Adipocyte (in vitro differentiated cells): ENCODE measurements at regions not wholly inside any gene's neighbourhood (a gene's known extent, or its start where the extent isn't known, plus 50 kb on each side); places are given as distances from the start of the nearest gene placed in this dataset.

ENCODE experiments used
- DNase-seq: peaks from one replicate; pipeline ENCODE4 v3.0.0-alpha.2; 2015; ENCODE audit warnings: low read depth
- H3K27me3 ChIP-seq: replicated peaks from 2 replicates; pipeline ENCODE4 v1.7.0; 2013; ENCODE audit warnings: mild to moderate bottlenecking, low read length, moderate library complexity; ENCODE audit not compliant: control insufficient read depth, insufficient read depth
- H3K36me3 ChIP-seq: 2 replicates; pipeline ENCODE4 v1.7.0; 2013; ENCODE audit warnings: low read length, mild to moderate bottlenecking, moderate library complexity; ENCODE audit not compliant: control insufficient read depth, insufficient read depth, severe bottlenecking
- H3K4me1 ChIP-seq: 2 replicates; pipeline ENCODE4 v1.7.0; 2013; ENCODE audit warnings: mild to moderate bottlenecking, low read length, moderate library complexity; ENCODE audit not compliant: control insufficient read depth, insufficient read depth
- H3K4me3 ChIP-seq: 2 replicates; pipeline ENCODE4 v1.7.0; 2013; ENCODE audit warnings: mild to moderate bottlenecking, low read length, moderate library complexity
- H3K9ac ChIP-seq: 2 replicates; pipeline ENCODE4 v1.7.0; 2013; ENCODE audit warnings: mild to moderate bottlenecking, low read length, moderate library complexity
- H3K9me3 ChIP-seq: 2 replicates; pipeline ENCODE4 v1.7.0; 2013; ENCODE audit warnings: mild to moderate bottlenecking, low read length, moderate library complexity; ENCODE audit not compliant: control insufficient read depth

DNA sequence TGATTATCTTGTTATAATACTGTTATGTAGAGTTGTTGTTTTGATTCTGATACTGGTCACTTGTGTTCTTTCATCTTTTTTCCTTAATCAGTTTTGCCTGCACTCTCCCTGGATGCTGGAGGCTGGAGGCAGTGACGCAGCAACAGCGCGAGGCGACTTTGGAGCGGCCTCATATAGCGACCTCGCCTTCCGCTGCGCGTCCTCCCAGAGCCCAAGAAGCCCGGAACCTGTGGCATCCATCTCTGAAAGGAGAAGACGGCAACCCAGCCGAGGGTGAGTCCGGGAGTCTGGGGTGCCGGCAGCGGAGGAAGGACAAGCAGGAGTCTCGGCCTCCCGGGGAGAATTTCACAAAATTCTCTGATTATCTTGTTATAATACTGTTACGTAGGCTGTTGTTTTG lies 161.2 kb downstream of the ZNF33B start:
- H3K4me3 ChIP-seq: no peak overlapping the region
- no peaks in the 10 kb centered on the region for H3K36me3 ChIP-seq
- H3K9me3 ChIP-seq: no peaks in the 10 kb centered on the region
- no peaks in the 10 kb centered on the region for H3K27me3 ChIP-seq
- H3K9ac ChIP-seq: no peak overlapping the region
- DNase-seq: no peak
- H3K4me1 ChIP-seq: no peaks in the 10 kb centered on the region

DNA sequence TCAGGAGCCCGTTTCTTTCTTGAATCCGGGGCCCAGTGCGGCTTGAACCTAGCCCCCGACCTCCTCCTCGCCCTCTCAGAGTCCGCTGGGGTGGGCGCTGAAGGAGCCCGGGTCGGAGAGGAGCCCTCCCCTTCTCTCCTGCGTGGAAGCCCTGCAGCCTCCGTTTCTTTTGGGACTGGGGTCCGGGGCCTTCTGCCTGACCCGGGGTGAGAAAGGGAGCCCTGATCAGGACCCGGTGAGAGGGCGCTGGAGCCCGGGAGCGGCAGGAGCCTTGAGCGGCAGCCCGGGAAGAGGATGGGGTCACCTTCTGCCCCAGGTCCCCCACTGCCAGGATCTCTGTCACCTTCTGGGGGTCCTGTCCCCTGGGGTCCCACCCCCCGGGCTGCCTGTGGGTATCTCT lies 162.3 kb downstream of the ZNF33B start:
- peak; percentile 14 for DNase-seq
- Histone ChIP-seq H3K9ac (peak overlapping the region; percentile 66), H3K4me1 (no peaks in the 10 kb centered on the region), H3K9me3 (no peaks in the 10 kb centered on the region), H3K27me3 (no peaks in the 10 kb centered on the region), H3K4me3 (peak overlapping the region; percentile 70), H3K36me3 (no peaks in the 10 kb centered on the region)

DNA sequence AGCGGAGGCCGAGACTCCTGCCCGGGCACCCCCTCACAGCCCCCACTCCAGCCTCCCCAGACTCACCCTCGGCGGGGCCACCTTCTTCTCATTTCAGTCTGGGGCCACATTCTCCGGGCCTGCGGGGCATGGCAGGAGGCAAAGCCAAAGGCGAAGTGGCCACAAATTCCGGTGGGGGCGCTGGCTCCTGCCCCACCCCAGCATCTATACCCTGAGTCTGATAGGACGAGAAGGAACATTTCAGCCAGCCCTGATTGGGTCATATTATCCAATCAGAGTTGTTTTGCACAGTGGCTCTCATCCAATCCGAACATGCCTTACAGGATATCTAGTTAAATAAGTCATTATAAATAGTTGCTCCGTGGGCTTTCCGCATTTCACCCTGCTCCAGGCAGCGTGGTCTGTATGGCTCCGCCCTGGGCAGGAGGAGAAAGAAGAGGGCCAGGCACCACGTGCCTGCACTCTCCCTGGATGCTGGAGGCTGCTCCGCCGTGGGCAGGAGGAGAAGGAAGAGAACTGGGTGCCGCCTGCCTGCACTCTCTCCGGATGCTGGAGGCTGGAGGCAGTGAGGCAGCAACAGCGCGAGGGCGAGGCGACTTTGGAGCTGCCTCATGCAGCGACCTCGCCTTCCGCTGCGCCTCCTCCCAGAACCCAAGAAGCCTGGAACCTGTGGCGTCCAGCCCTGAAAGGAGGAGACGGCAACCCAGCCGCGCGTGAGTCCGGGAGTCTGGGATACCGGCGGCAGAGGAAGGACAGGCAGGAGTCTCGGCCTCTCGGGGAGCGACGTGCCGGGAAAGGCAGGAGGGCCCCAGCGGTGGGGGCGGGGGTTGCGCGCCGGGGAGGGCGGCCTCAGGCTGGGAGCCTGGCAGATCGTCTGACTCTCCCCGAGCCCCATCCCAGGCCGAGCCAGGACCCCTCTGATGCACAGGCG lies 162.9 kb downstream of the ZNF33B start:
- H3K4me3 ChIP-seq: peak overlapping the region; percentile 70
- DNase-seq: peak; percentile 62
- H3K9me3 ChIP-seq: no peaks in the 10 kb centered on the region
- peak overlapping the region; percentile 66 for H3K9ac ChIP-seq
- H3K4me1 ChIP-seq: no peaks in the 10 kb centered on the region
- H3K27me3 ChIP-seq: no peaks in the 10 kb centered on the region
- H3K36me3 ChIP-seq: no peaks in the 10 kb centered on the region

DNA sequence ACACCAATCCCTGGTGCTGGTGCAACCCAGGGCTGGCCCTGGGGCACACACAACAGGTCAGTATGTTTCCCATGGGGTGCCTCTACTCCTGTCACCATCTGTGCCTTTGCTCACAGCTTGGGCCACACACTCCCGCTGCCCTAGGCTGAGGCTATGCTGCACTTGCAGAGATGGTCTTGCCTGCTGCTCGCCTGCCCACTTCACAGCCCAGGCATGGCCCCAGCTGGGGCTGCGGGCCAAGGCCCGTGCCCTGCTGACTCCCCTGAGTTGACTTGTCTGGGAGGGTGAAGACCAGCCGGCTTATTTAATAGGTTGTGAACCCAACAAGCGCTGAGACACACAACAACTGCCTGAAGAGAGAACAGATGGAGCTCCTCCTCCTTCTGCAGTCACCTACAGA lies 184.1 kb downstream of the ZNF33B start:
- Histone ChIP-seq H3K4me3 (no peak overlapping the region), H3K9me3 (peaks cover 3% of the 10 kb centered on the region), H3K36me3 (no peaks in the 10 kb centered on the region), H3K4me1 (no peaks in the 10 kb centered on the region), H3K27me3 (no peaks in the 10 kb centered on the region), H3K9ac (no peak overlapping the region)
- DNase-seq: no peak

DNA sequence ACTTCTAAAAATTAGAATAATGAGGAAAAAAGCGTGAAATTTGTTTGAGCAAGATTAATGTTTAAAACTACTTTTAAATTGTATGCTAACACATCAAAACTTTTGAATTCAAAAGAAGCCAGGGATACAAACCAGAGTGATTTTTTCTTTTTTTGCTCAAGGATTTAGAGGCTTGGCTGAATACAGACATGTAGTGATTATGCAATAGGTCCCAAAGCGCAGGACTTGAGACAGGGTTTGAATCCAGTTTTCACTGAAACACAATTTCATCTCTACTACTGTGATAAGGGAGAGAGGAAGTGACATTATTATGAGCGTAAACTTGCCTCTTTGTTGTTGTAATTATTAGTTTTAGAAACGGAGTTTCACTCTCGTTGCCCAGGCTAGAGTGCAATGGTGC lies 207.3 kb downstream of the ZNF33B start:
- no peaks in the 10 kb centered on the region for H3K4me1 ChIP-seq
- H3K9ac ChIP-seq: no peak overlapping the region
- H3K9me3 ChIP-seq: no peaks in the 10 kb centered on the region
- H3K4me3 ChIP-seq: no peak overlapping the region
- no peaks in the 10 kb centered on the region for H3K27me3 ChIP-seq
- DNase-seq: peak; percentile 7
- no peaks in the 10 kb centered on the region for H3K36me3 ChIP-seq

DNA sequence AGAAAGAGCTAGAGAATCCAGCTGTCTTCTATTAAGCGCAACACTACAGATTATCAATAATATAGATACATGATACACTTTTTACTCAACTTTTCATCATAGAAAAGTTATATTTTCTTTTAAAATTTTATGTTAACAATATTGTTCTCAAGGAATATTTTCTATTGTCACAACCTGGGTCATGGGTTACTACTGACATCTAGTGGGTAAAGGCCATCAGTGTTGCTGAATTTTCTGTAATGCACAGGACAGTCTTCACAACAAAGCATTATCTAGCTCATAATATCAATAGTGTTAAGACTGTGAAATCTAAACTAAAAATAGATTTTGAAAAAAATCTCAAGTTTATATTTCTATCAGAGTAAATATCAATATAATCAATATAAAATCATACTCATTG lies 209.8 kb downstream of the ZNF33B start:
- Histone ChIP-seq H3K9me3 (no peaks in the 10 kb centered on the region), H3K4me3 (no peak overlapping the region), H3K4me1 (no peaks in the 10 kb centered on the region), H3K9ac (no peak overlapping the region), H3K36me3 (no peaks in the 10 kb centered on the region), H3K27me3 (no peaks in the 10 kb centered on the region)
- peak; percentile 51 for DNase-seq

DNA sequence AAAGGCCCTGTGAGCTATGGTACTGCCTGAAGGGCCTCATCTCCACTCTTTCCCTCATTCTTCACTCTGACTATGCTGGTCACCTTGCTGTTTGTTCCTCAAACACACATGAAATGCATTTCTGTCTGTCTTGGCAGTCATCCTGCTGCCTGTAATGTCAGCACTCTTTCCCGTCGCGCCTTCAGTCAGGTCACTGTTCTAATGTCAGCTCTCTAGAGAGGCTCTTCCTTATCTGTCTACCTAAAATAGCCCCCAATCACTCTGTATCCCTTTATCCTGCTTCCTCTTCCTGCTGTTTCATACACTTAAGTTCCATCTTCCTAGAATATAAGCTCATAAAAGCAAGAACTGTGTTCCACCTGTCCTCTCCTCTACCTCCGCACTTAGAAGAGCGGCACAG lies 215.5 kb downstream of the ZNF33B start:
- H3K36me3 ChIP-seq: no peaks in the 10 kb centered on the region
- no peaks in the 10 kb centered on the region for H3K4me1 ChIP-seq
- no peak overlapping the region for H3K4me3 ChIP-seq
- no peak for DNase-seq
- H3K9me3 ChIP-seq: no peaks in the 10 kb centered on the region
- H3K9ac ChIP-seq: no peak overlapping the region
- no peaks in the 10 kb centered on the region for H3K27me3 ChIP-seq

DNA sequence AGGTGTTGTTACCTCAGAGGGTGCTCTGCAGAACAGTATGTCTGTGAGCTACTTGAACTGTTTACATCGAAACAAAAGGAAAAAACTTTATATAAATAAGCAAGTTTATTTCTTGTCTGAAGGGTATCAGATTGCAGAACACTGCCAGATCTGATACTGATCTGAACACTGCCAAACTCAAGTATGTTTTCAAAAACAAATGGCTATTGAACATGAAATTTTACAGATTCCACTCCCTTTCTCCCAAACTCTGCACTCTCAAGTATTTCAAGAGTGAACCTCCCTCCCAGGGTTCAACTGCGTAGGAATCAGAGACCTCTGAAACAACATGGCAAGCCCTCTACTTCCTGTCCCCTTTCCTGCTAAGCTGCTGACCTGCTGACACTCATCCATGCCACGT lies 216.6 kb downstream of the ZNF33B start:
- no peak overlapping the region for H3K4me3 ChIP-seq
- H3K36me3 ChIP-seq: no peaks in the 10 kb centered on the region
- DNase-seq: peak; percentile 19
- H3K9me3 ChIP-seq: no peaks in the 10 kb centered on the region
- H3K9ac ChIP-seq: no peak overlapping the region
- H3K27me3 ChIP-seq: no peaks in the 10 kb centered on the region
- no peaks in the 10 kb centered on the region for H3K4me1 ChIP-seq

DNA sequence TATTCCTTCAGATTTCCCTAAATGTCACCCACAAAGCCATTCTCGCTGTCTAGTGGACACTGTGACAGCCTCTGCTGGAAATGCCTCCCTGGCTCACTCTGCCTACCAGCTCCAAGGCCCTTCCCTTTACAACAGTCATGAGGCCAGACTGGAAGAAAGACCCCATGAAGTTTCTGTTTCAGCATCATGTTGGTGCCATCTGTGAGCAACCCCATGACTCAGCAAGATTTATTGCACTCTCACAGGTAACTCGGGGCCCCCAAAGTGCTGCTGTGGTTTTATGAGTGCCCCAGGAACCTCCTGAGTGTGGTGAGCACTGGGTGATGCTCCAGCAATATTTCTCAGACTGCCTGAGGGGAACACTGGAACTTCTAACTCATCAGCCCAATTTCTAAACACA lies 218.6 kb downstream of the ZNF33B start:
- DNase-seq: no peak
- Histone ChIP-seq H3K4me3 (no peak overlapping the region), H3K4me1 (no peaks in the 10 kb centered on the region), H3K9me3 (no peaks in the 10 kb centered on the region), H3K36me3 (no peaks in the 10 kb centered on the region), H3K27me3 (no peaks in the 10 kb centered on the region), H3K9ac (no peak overlapping the region)

DNA sequence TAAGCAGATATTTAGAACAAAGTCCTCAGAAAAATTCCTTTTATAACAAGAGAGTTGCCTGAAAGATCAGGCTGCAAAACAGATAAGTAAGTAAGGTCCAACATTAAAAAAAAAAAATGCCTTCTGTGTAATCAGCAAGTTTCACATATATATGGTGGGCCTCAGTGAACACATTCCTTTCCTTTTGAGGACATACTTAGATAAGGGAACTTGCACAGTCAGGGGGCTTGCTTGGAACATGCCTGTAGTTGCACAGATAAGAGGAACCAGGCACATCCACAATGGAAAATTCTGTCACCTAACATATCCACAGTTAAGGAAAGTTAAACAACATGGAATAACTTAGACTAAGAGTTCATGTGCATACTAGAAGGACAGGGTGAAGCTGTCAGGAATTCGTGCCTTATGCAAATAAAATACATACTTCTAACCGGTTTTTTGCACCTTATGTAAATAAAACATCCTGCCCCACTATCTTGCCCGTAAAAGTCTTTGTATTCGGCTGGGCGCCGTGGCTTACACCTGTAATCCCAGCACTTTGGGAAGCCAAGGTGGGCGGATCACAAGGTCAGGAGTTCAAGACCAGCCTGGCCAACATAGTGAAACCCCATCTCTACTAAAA lies 257.3 kb downstream of the ZNF33B start:
- H3K27me3 ChIP-seq: no peaks in the 10 kb centered on the region
- H3K9me3 ChIP-seq: peaks cover 6% of the 10 kb centered on the region
- no peak overlapping the region for H3K4me3 ChIP-seq
- H3K9ac ChIP-seq: no peak overlapping the region
- H3K36me3 ChIP-seq: no peaks in the 10 kb centered on the region
- no peak for DNase-seq
- no peaks in the 10 kb centered on the region for H3K4me1 ChIP-seq

DNA sequence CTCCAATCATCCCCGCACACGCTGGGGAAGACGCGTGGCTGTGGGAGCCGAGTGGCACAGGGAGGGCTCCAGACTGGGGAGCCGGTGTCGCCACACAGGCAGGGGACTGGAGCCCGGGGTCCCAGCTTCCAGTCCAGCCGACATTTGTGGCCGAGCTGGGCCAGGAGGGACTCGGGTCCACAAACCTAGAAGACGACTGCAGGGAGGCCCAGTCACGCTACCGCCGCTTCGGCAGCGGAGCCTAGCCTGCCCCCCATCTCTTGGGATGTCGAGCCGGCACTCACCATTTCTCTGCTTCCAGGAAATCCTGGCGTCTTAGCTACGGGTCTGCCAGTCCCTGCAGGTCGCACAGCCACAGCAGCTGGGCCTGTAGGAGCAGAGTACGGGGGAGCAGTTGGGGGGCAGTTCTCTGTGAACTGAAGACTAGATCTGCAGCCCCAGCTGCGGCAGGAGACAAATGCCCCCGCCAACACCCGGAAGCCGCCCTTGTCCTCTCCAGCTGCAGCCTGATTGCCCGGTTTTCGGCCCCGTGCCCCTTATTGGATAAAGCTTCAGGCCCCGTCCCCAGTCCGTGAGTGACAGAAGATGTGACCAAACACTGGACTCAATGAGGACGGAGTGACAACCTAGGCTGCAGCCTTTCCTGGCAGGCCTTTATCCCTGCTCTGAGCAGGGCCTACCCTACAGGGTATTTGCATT lies 270.7 kb downstream of the ZNF33B start:
- Histone ChIP-seq H3K27me3 (no peaks in the 10 kb centered on the region), H3K36me3 (no peaks in the 10 kb centered on the region), H3K9me3 (no peaks in the 10 kb centered on the region), H3K9ac (peak overlapping the region; percentile 74), H3K4me3 (peak overlapping the region; percentile 94), H3K4me1 (no peaks in the 10 kb centered on the region)
- peak; percentile 79 for DNase-seq
